GM12878 (cell line): ENCODE measurements at regions not wholly inside any gene's neighbourhood (a gene's known extent, or its start where the extent isn't known, plus 50 kb on each side); places are given as distances from the start of the nearest gene placed in this dataset.
"Not testable (repeated sequence)": the region's sequence is repeated elsewhere in the genome, so short reads cannot be mapped to it uniquely, and the experiment has no call there.

Experiments used
- ATAC-seq: fragments of 200-7000 bp; cut with Tn5 transposase; 3 replicates; pipeline ENCODE4 v1.9.1; 2020; ENCODE audit warnings: mild to moderate bottlenecking, moderate library complexity
- BruUV-seq: library from RNA; stranded (reverse); fragments of 400-500 nt; replicated peaks from 2 replicates; lab custom pipeline; 2021; lab: Mats Ljungman, UMichigan
- CTCF ChIA-PET: fragments of 300-600 bp; sonication (Branson Sonifier 250); formaldehyde crosslinking; extraction: SDS; loops from one replicate; lab custom pipeline; 2021; ENCODE audit warnings: inconsistent platforms; lab: Yijun Ruan, JAX
- POLR2A ChIA-PET: fragments of 350-600 bp; formaldehyde crosslinking; extraction: SDS; loops from one replicate; lab custom pipeline; 2021; ENCODE audit warnings: inconsistent platforms; lab: Charles Lee
- RAD21 ChIA-PET: fragments of 300-600 bp; sonication (Branson Sonifier 250); formaldehyde crosslinking; loops from one replicate; lab custom pipeline; 2023; ENCODE audit warnings: antibody characterized with exemption; ENCODE audit not compliant: unreplicated experiment; lab: Charles Lee
- SMC1A ChIA-PET: fragments of 300-600 bp; sonication (Branson Sonifier 250); formaldehyde crosslinking; loops from one replicate; lab custom pipeline; 2023; ENCODE audit not compliant: unreplicated experiment, uncharacterized antibody; lab: Charles Lee
- DNase-seq: peaks from one replicate; pipeline ENCODE4 v3.0.0-alpha.2; 2011; ENCODE audit warnings: low read depth, low spot score
- FAIRE-seq: peaks from 3 replicates; lab custom pipeline; 2011; peaks lifted over from hg19 to GRCh38; lab: Jason Lieb, UNC
- H2AFZ ChIP-seq: 2 replicates; pipeline ENCODE4 v1.6.0; 2011; ENCODE audit warnings: low read depth, low read length, control low read depth; ENCODE audit not compliant: control insufficient read depth
- H3K27ac ChIP-seq: 2 replicates; pipeline ENCODE4 v1.5.1; 2011; ENCODE audit warnings: control low read depth; ENCODE audit not compliant: control insufficient read depth, insufficient read depth
- H3K27me3 ChIP-seq, 2 experiments: replicated peaks in 1 of 2; 2 replicates each; pipeline versions ENCODE4 v1.6.0 to v1.6.1; 2011; ENCODE audit warnings: low read length in 1 of 2; ENCODE audit not compliant: control insufficient read depth in 2 of 2, insufficient read depth in 2 of 2
- H3K36me3 ChIP-seq, 2 experiments: 2 replicates each; pipeline ENCODE4 v1.5.1; 2011; ENCODE audit warnings: low read length in 1 of 2; ENCODE audit not compliant: control insufficient read depth in 2 of 2, insufficient read depth in 2 of 2
- H3K4me1 ChIP-seq: 2 replicates; pipeline ENCODE4 v1.6.1; 2011; ENCODE audit warnings: mild to moderate bottlenecking, low read length, moderate library complexity, mixed read lengths; ENCODE audit not compliant: control insufficient read depth, insufficient read depth
- H3K4me2 ChIP-seq: 2 replicates; pipeline ENCODE4 v1.6.0; 2011; ENCODE audit warnings: control low read depth; ENCODE audit not compliant: control insufficient read depth, insufficient read depth
- H3K4me3 ChIP-seq: fragments of 200-600 bp; sonication (generic); 2 replicates; pipeline ENCODE4 v1.5.1; 2016
- H3K79me2 ChIP-seq: 2 replicates; pipeline ENCODE4 v1.6.0; 2011; ENCODE audit warnings: low read length; ENCODE audit not compliant: control insufficient read depth, insufficient read depth
- H3K9ac ChIP-seq: 2 replicates; pipeline ENCODE4 v1.8.0; 2011; ENCODE audit warnings: low read length, control low read depth, mixed read lengths; ENCODE audit not compliant: control insufficient read depth, insufficient read depth
- H3K9me3 ChIP-seq: replicated peaks from 3 replicates; pipeline ENCODE4 v1.5.1; 2011; ENCODE audit warnings: mild to moderate bottlenecking, low read length; ENCODE audit not compliant: control insufficient read depth, insufficient read depth
- H4K20me1 ChIP-seq: 2 replicates; pipeline ENCODE4 v1.6.0; 2011; ENCODE audit not compliant: control insufficient read depth, insufficient read depth
- E4F1 ChIP-seq: fragments of 450-650 bp; IDR thresholded peaks from 2 replicates; pipeline ENCODE4 v1.6.1; 2018; ENCODE audit warnings: borderline replicate concordance, mild to moderate bottlenecking; ENCODE audit not compliant: partially characterized antibody
- FOXK2 ChIP-seq: fragments of 450-650 bp; IDR thresholded peaks from 2 replicates; pipeline ENCODE4 v1.6.1; 2017; ENCODE audit warnings: mild to moderate bottlenecking, moderate library complexity
- IRF5 ChIP-seq: fragments of 450-650 bp; IDR thresholded peaks from 2 replicates; pipeline ENCODE4 v1.6.1; 2017; ENCODE audit warnings: borderline replicate concordance
- WGBS: methylation state at CpG from one replicate; pipeline ENCODE4 v1.1.6; 2016; ENCODE audit warnings: low lambda C conversion rate; ENCODE audit not compliant: insufficient replicate concordance, insufficient coverage; ENCODE audit errors: missing lambda C conversion rate; 5-methylcytosine and 5-hydroxymethylcytosine counted together
- in situ Hi-C: fragments of 300-500 bp; cut with MboI; formaldehyde crosslinking; loops from 9 replicates; pipeline ENCODE4 v1.14.3; 2018; ENCODE audit warnings: mixed read lengths
- intact Hi-C: fragments of 100-400 bp; cut with micrococcal nuclease; formaldehyde crosslinking; loops from one replicate; pipeline ENCODE4 v1.14.2; 2022; ENCODE audit not compliant: unreplicated experiment

GRCh38 chrY:26670881-26671879 lies 1049.3 kb downstream of the CDY1 start:
- H3K27me3 ChIP-seq, DNase-seq, RAD21 ChIA-PET: not testable (repeated sequence)

More at GRCh38 chrY:26670881-26671879, 1049.3 kb downstream of the CDY1 start:
- in situ Hi-C loops, H3K4me2 ChIP-seq, H4K20me1 ChIP-seq, H3K9ac ChIP-seq, intact Hi-C loops, H3K4me3 ChIP-seq, ATAC-seq, H2AFZ ChIP-seq, SMC1A ChIA-PET, H3K4me1 ChIP-seq, CTCF ChIA-PET, H3K9me3 ChIP-seq, FAIRE-seq, POLR2A ChIA-PET, H3K27ac ChIP-seq, H3K79me2 ChIP-seq, H3K36me3 ChIP-seq, BruUV-seq: not testable (repeated sequence)
- TF ChIP-seq FOXK2 (peak; percentile 56), IRF5 (peak; percentile 55), E4F1 (peak; percentile 68)
- WGBS, result no CpG with 5 or more reads among the region's 20 CpGs
